ENCODE measurements at regions not wholly inside any gene's neighbourhood (a gene's known extent, or its start where the extent isn't known, plus 50 kb on each side); places are given as distances from the start of the nearest gene placed in this dataset.

DNA sequence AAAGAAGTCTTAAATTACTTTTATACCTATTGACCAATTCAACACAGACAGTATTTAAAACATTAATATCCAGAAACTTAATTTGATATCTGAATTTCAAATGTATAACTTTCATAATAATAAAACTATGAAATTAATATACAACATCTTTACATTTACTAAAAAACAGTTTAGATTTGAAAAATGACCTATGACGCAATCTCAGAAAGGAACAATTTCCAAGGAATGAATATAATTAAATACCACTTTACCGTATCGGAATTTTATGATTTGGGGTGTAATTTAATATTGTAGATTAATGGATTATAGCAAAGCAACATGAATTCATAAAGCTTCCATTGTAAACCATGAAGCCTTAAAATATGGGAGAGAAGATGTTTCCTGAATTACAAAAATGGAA lies 321.5 kb upstream of the TRPM3 start:
- TF ChIP-seq, protein P1, sequence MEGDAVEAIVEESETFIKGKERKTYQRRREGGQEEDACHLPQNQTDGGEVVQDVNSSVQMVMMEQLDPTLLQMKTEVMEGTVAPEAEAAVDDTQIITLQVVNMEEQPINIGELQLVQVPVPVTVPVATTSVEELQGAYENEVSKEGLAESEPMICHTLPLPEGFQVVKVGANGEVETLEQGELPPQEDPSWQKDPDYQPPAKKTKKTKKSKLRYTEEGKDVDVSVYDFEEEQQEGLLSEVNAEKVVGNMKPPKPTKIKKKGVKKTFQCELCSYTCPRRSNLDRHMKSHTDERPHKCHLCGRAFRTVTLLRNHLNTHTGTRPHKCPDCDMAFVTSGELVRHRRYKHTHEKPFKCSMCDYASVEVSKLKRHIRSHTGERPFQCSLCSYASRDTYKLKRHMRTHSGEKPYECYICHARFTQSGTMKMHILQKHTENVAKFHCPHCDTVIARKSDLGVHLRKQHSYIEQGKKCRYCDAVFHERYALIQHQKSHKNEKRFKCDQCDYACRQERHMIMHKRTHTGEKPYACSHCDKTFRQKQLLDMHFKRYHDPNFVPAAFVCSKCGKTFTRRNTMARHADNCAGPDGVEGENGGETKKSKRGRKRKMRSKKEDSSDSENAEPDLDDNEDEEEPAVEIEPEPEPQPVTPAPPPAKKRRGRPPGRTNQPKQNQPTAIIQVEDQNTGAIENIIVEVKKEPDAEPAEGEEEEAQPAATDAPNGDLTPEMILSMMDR (IDR thresholded peaks at IDR 0.05), result no peak
- no peak for TF ChIP-seq POLR2A (IDR thresholded peaks at IDR 0.05)

All from testis (tissue), 2 donors.